ENCODE measurements at regions not wholly inside any gene's neighbourhood (a gene's known extent, or its start where the extent isn't known, plus 50 kb on each side); places are given as distances from the start of the nearest gene placed in this dataset.

- Histone ChIP-seq H2BK5ac (ENCODE audit: insufficient read length, low read length) (no peak overlapping the region), H3K23me2 (ENCODE audit: insufficient read length, low read depth, low read length, poor library complexity, severe bottlenecking) (no peaks in the 10 kb centered on the region), H3K27me3 (ENCODE audit: insufficient read depth, low read length) (no peaks in the 10 kb centered on the region), H3K56ac (ENCODE audit: insufficient read length, low read depth, low read length) (no peak overlapping the region), H3K9ac (ENCODE audit: extremely low read depth, insufficient read length, low read length) (no peak overlapping the region), H2BK12ac (ENCODE audit: insufficient read length, low read depth, low read length) (no peak overlapping the region), H4K8ac (replicated peaks; ENCODE audit: insufficient read length, low read depth, low read length) (no peak overlapping the region), H2BK120ac (ENCODE audit: low read depth, low read length, poor library complexity, severe bottlenecking) (no peak overlapping the region), H3K4ac (ENCODE audit: low read depth, low read length) (no peak overlapping the region), H3K79me1 (ENCODE audit: insufficient read depth, low read depth, low read length, poor library complexity, severe bottlenecking) (no peaks in the 10 kb centered on the region), H3K4me1 (ENCODE audit: insufficient read depth, low read length) (no peaks in the 10 kb centered on the region), H4K20me1 (ENCODE audit: control insufficient read depth, insufficient read depth, insufficient read length) (no peaks in the 10 kb centered on the region), H3K79me2 (ENCODE audit: insufficient read depth, low read length) (no peaks in the 10 kb centered on the region), H3T11ph (ENCODE audit: low read length) (no peak overlapping the region), H2BK15ac (ENCODE audit: low read depth, low read length) (no peak overlapping the region), H3K27ac (ENCODE audit: insufficient read length, low read depth, low read length) (no peak overlapping the region), H2AFZ (ENCODE audit: low read length) (no peak overlapping the region), H4K5ac (ENCODE audit: insufficient read length, low read depth, low read length) (no peak overlapping the region), H3K23ac (ENCODE audit: insufficient read length, low read depth, low read length) (no peak overlapping the region), H2BK20ac (ENCODE audit: low read depth, low read length, poor library complexity, severe bottlenecking) (no peak overlapping the region), H4K91ac (ENCODE audit: insufficient read length, low read depth, low read length) (no peak overlapping the region), H3K4me2 (ENCODE audit: insufficient read depth, insufficient read length, low read length) (no peak overlapping the region), H3K9me3 (ENCODE audit: control insufficient read depth, low read depth, low read length) (no peaks in the 10 kb centered on the region), H3K14ac (ENCODE audit: insufficient read depth, low read length) (no peak overlapping the region), H3K18ac (ENCODE audit: insufficient read length, low read depth, low read length) (no peak overlapping the region), H2AK5ac (ENCODE audit: insufficient read length, low read length) (no peak overlapping the region)
- TF ChIP-seq CTCF (conservative IDR thresholded peaks at IDR 0.05) = no peak
- H3K36me3 Mint-ChIP-seq (ENCODE audit: insufficient read depth in 1 of 3, low read depth in 3 of 3) = no peaks in the 10 kb centered on the region
- H3K4me1 Mint-ChIP-seq = no peaks in the 10 kb centered on the region
- no peaks in the 10 kb centered on the region for H3K9me3 Mint-ChIP-seq
- no peak overlapping the region for H3K4me3 Mint-ChIP-seq
- no peak overlapping the region for H3K27ac Mint-ChIP-seq
- H3K27me3 Mint-ChIP-seq (ENCODE audit: low read depth) = no peaks in the 10 kb centered on the region
- WGBS (ENCODE audit: extremely low coverage, insufficient read length, low lambda C conversion rate) = no CpG with 5 or more reads among the region's 2 CpGs
- DNase-seq = no peak
These were observed 102.9 kb downstream of the CCER1 start for GRCh38 chr12:90851800-90852718.

Measured in H9 (cell line).